SJCRH30 (cell line): ENCODE measurements at regions not wholly inside any gene's neighbourhood (a gene's known extent, or its start where the extent isn't known, plus 50 kb on each side); places are given as distances from the start of the nearest gene placed in this dataset.
"Not testable (repeated sequence)": the region's sequence is repeated elsewhere in the genome, so short reads cannot be mapped to it uniquely, and the experiment has no call there.

Experiments
- DNase-seq, 2 experiments: peaks; one replicate each; pipeline ENCODE4 v3.0.0-alpha.2; 2015 to 2020
- H3K27ac ChIP-seq: fragments of 250-450 bp; sonication (Bioruptor Pico); 2 replicates; pipeline ENCODE4 v1.5.1; 2020; ENCODE audit warnings: mild to moderate bottlenecking, moderate library complexity
- H3K27me3 ChIP-seq: fragments of 250-450 bp; sonication (Bioruptor Pico); 2 replicates; pipeline ENCODE4 v1.5.1; 2020; ENCODE audit warnings: mild to moderate bottlenecking, moderate library complexity
- H3K36me3 ChIP-seq: fragments of 250-450 bp; sonication (Bioruptor Pico); 2 replicates; pipeline ENCODE4 v1.5.1; 2020; ENCODE audit warnings: mild to moderate bottlenecking, moderate library complexity
- H3K4me1 ChIP-seq: fragments of 250-450 bp; sonication (Bioruptor Pico); 2 replicates; pipeline ENCODE4 v1.5.1; 2020; ENCODE audit warnings: mild to moderate bottlenecking, moderate library complexity
- H3K4me3 ChIP-seq: fragments of 250-450 bp; sonication (Bioruptor Pico); 2 replicates; pipeline ENCODE4 v1.5.1; 2020; ENCODE audit warnings: mild to moderate bottlenecking, moderate library complexity
- H3K9me3 ChIP-seq: fragments of 250-450 bp; sonication (Bioruptor Pico); replicated peaks from 2 replicates; pipeline ENCODE4 v1.5.1; 2020; ENCODE audit warnings: mild to moderate bottlenecking, moderate library complexity

GRCh38 chr10:130930821-130931220 is 380.7 kb downstream of the TCERG1L start:
- Histone ChIP-seq H3K4me1 (no peaks in the 10 kb centered on the region), H3K9me3 (no peaks in the 10 kb centered on the region), H3K27ac (no peak overlapping the region), H3K36me3 (no peaks in the 10 kb centered on the region), H3K4me3 (no peak overlapping the region), H3K27me3 (no peaks in the 10 kb centered on the region)
- no peak for DNase-seq

- no peaks in the 10 kb centered on the region for H3K36me3 ChIP-seq
- H3K9me3 ChIP-seq, result no peaks in the 10 kb centered on the region
- no peak overlapping the region for H3K27ac ChIP-seq
- H3K4me3 ChIP-seq, result no peak overlapping the region
- DNase-seq, result no peak
- H3K4me1 ChIP-seq, result no peaks in the 10 kb centered on the region
- no peaks in the 10 kb centered on the region for H3K27me3 ChIP-seq
Measured at GRCh38 chr10:130931256-130931655, 380.3 kb downstream of the TCERG1L start.

GRCh38 chr10:130932326-130933007 is 379.1 kb downstream of the TCERG1L start:
- no peaks in the 10 kb centered on the region for H3K27me3 ChIP-seq
- H3K27ac ChIP-seq, result no peak overlapping the region
- no peak overlapping the region for H3K4me3 ChIP-seq
- DNase-seq, result no peak
- no peaks in the 10 kb centered on the region for H3K9me3 ChIP-seq
- no peaks in the 10 kb centered on the region for H3K4me1 ChIP-seq
- H3K36me3 ChIP-seq, result no peaks in the 10 kb centered on the region

- H3K9me3 ChIP-seq, result no peaks in the 10 kb centered on the region
- no peak for DNase-seq
- H3K36me3 ChIP-seq, result no peaks in the 10 kb centered on the region
- H3K27me3 ChIP-seq, result no peaks in the 10 kb centered on the region
- H3K27ac ChIP-seq, result no peak overlapping the region
- no peaks in the 10 kb centered on the region for H3K4me1 ChIP-seq
- H3K4me3 ChIP-seq, result no peak overlapping the region
Measured at GRCh38 chr10:130933008-130933390, 378.5 kb downstream of the TCERG1L start.

- no peak overlapping the region for H3K27ac ChIP-seq
- no peaks in the 10 kb centered on the region for H3K36me3 ChIP-seq
Measured at GRCh38 chr10:130934293-130935127, 377.0 kb downstream of the TCERG1L start.

GRCh38 chr10:130935128-130935439 is 376.4 kb downstream of the TCERG1L start:
- no peak for DNase-seq
- H3K4me1 ChIP-seq, result no peaks in the 10 kb centered on the region
- no peaks in the 10 kb centered on the region for H3K27me3 ChIP-seq
- H3K4me3 ChIP-seq, result no peak overlapping the region
- no peaks in the 10 kb centered on the region for H3K36me3 ChIP-seq
- H3K9me3 ChIP-seq, result no peaks in the 10 kb centered on the region
- no peak overlapping the region for H3K27ac ChIP-seq

More at GRCh38 chr10:130934293-130935127, 377.0 kb downstream of the TCERG1L start:
- H3K4me1 ChIP-seq, result no peaks in the 10 kb centered on the region
- H3K27me3 ChIP-seq, result no peaks in the 10 kb centered on the region
- no peak for DNase-seq
- no peaks in the 10 kb centered on the region for H3K9me3 ChIP-seq
- no peak overlapping the region for H3K4me3 ChIP-seq

- DNase-seq, result no peak
- no peak overlapping the region for H3K27ac ChIP-seq
- H3K9me3 ChIP-seq, result no peaks in the 10 kb centered on the region
- H3K27me3 ChIP-seq, result no peaks in the 10 kb centered on the region
- H3K36me3 ChIP-seq, result no peaks in the 10 kb centered on the region
- H3K4me3 ChIP-seq, result no peak overlapping the region
- H3K4me1 ChIP-seq, result no peaks in the 10 kb centered on the region
Measured at GRCh38 chr10:130935897-130936550, 375.5 kb downstream of the TCERG1L start.

GRCh38 chr10:130936851-130937250 is 374.7 kb downstream of the TCERG1L start:
- Histone ChIP-seq H3K4me3 (no peak overlapping the region), H3K36me3 (no peaks in the 10 kb centered on the region), H3K27ac (no peak overlapping the region), H3K27me3 (no peaks in the 10 kb centered on the region), H3K9me3 (no peaks in the 10 kb centered on the region), H3K4me1 (no peaks in the 10 kb centered on the region)
- no peak for DNase-seq

- Histone ChIP-seq H3K4me1 (no peaks in the 10 kb centered on the region), H3K36me3 (no peaks in the 10 kb centered on the region), H3K9me3 (no peaks in the 10 kb centered on the region), H3K4me3 (no peak overlapping the region), H3K27ac (no peak overlapping the region), H3K27me3 (no peaks in the 10 kb centered on the region)
- no peak for DNase-seq
Measured at GRCh38 chr10:130938051-130938450, 373.5 kb downstream of the TCERG1L start.

- not testable (repeated sequence) for H3K9me3 ChIP-seq, H3K36me3 ChIP-seq, DNase-seq, H3K27ac ChIP-seq, H3K27me3 ChIP-seq, H3K4me3 ChIP-seq, H3K4me1 ChIP-seq
Measured at GRCh38 chr10:130938891-130939290, 372.6 kb downstream of the TCERG1L start.

- Histone ChIP-seq H3K36me3 (no peaks in the 10 kb centered on the region), H3K27ac (no peak overlapping the region), H3K4me3 (no peak overlapping the region), H3K27me3 (no peaks in the 10 kb centered on the region), H3K4me1 (no peaks in the 10 kb centered on the region), H3K9me3 (no peaks in the 10 kb centered on the region)
- no peak for DNase-seq
Measured at GRCh38 chr10:130941886-130942285, 369.6 kb downstream of the TCERG1L start.

- H3K36me3 ChIP-seq, result no peaks in the 10 kb centered on the region
- H3K4me1 ChIP-seq, result no peaks in the 10 kb centered on the region
- H3K27ac ChIP-seq, result no peak overlapping the region
- H3K27me3 ChIP-seq, result no peaks in the 10 kb centered on the region
- DNase-seq, result no peak
- H3K4me3 ChIP-seq, result no peak overlapping the region
- no peaks in the 10 kb centered on the region for H3K9me3 ChIP-seq
Measured at GRCh38 chr10:130952086-130952485, 359.4 kb downstream of the TCERG1L start.

- no peak for DNase-seq
- H3K4me1 ChIP-seq, result no peaks in the 10 kb centered on the region
Measured at GRCh38 chr10:130954326-130954905, 357.1 kb downstream of the TCERG1L start.

GRCh38 chr10:130956251-130956650 is 355.3 kb downstream of the TCERG1L start:
- Histone ChIP-seq H3K27ac (no peak overlapping the region), H3K4me3 (no peak overlapping the region), H3K9me3 (no peaks in the 10 kb centered on the region), H3K4me1 (no peaks in the 10 kb centered on the region), H3K27me3 (no peaks in the 10 kb centered on the region), H3K36me3 (no peaks in the 10 kb centered on the region)
- no peak for DNase-seq

More at GRCh38 chr10:130954326-130954905, 357.1 kb downstream of the TCERG1L start:
- Histone ChIP-seq H3K27ac (no peak overlapping the region), H3K4me3 (no peak overlapping the region), H3K27me3 (no peaks in the 10 kb centered on the region), H3K36me3 (no peaks in the 10 kb centered on the region), H3K9me3 (no peaks in the 10 kb centered on the region)

- no peak overlapping the region for H3K4me3 ChIP-seq
- H3K36me3 ChIP-seq, result no peaks in the 10 kb centered on the region
- H3K9me3 ChIP-seq, result no peaks in the 10 kb centered on the region
- DNase-seq, result no peak
- no peaks in the 10 kb centered on the region for H3K27me3 ChIP-seq
- no peak overlapping the region for H3K27ac ChIP-seq
- no peaks in the 10 kb centered on the region for H3K4me1 ChIP-seq
Measured at GRCh38 chr10:130957423-130957822, 354.1 kb downstream of the TCERG1L start.
